ENCODE measurements at regions not wholly inside any gene's neighbourhood (a gene's known extent, or its start where the extent isn't known, plus 50 kb on each side); places are given as distances from the start of the nearest gene placed in this dataset.

DNA sequence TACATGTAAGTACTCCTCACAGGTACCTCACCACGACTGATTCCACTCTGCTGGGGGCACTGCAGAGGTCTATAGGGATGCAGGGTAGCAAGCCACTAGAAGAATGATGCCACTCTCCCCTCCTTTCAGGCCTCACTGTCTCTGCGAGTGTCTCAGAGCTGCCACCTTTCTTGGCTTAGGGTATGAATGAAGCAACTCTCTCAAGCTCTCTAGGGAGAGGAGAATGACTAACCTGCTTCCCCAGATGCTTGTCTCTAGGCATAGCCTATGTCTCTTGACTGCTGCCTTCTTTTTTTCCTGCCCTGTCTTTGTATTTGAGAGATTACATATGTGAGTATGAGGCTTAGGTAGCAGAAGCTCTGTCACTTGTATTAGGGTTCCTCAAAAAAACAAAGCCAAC, 566.5 kb upstream of the ATP2B1 start:
- TF ChIP-seq, protein P1, sequence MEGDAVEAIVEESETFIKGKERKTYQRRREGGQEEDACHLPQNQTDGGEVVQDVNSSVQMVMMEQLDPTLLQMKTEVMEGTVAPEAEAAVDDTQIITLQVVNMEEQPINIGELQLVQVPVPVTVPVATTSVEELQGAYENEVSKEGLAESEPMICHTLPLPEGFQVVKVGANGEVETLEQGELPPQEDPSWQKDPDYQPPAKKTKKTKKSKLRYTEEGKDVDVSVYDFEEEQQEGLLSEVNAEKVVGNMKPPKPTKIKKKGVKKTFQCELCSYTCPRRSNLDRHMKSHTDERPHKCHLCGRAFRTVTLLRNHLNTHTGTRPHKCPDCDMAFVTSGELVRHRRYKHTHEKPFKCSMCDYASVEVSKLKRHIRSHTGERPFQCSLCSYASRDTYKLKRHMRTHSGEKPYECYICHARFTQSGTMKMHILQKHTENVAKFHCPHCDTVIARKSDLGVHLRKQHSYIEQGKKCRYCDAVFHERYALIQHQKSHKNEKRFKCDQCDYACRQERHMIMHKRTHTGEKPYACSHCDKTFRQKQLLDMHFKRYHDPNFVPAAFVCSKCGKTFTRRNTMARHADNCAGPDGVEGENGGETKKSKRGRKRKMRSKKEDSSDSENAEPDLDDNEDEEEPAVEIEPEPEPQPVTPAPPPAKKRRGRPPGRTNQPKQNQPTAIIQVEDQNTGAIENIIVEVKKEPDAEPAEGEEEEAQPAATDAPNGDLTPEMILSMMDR (IDR thresholded peaks at IDR 0.05; ENCODE audit: insufficient read depth, low read depth, low read length) = no peak
- no peak for TF ChIP-seq EZH2 (IDR thresholded peaks at IDR 0.05; ENCODE audit: insufficient read depth, low read length)
